Activated CD4-positive, CD25-positive, alpha-beta regulatory T cell (primary cell): ENCODE measurements at regions not wholly inside any gene's neighbourhood (a gene's known extent, or its start where the extent isn't known, plus 50 kb on each side); places are given as distances from the start of the nearest gene placed in this dataset.
"Not testable (repeated sequence)": the region's sequence is repeated elsewhere in the genome, so short reads cannot be mapped to it uniquely, and the experiment has no call there.

Experiments
- DNase-seq, 4 experiments: peaks; one replicate each; lab custom pipeline; 2025; lab: John Stamatoyannopoulos, UW

GRCh38 chr2:219727771-219728429 is 100.5 kb downstream of the SLC4A3 start:
- no peak for DNase-seq

GRCh38 chr2:219728991-219729487 is 101.6 kb downstream of the SLC4A3 start:
- no peak for DNase-seq

GRCh38 chr2:219731173-219731572 is 103.7 kb downstream of the SLC4A3 start:
- no peak for DNase-seq

GRCh38 chr2:219733106-219733505 is 105.7 kb downstream of the SLC4A3 start:
- DNase-seq, result no peak

- no peak for DNase-seq
These were observed 106.3 kb downstream of the SLC4A3 start for GRCh38 chr2:219733746-219734145.

GRCh38 chr2:219736209-219736608 is 108.8 kb downstream of the SLC4A3 start:
- DNase-seq, result no peak

GRCh38 chr2:219737270-219737691 is 109.9 kb downstream of the SLC4A3 start:
- no peak for DNase-seq

- DNase-seq, result no peak
These were observed 111.6 kb downstream of the SLC4A3 start for GRCh38 chr2:219739066-219739465.

GRCh38 chr2:219739866-219740440 is 112.5 kb downstream of the SLC4A3 start:
- no peak for DNase-seq

- no peak for DNase-seq
These were observed 116.1 kb downstream of the SLC4A3 start for GRCh38 chr2:219743548-219743947.

GRCh38 chr2:219744066-219744465 is 116.6 kb downstream of the SLC4A3 start:
- no peak for DNase-seq

- DNase-seq, result no peak
These were observed 117.2 kb downstream of the SLC4A3 start for GRCh38 chr2:219744600-219744999.

GRCh38 chr2:219747637-219748036 is 120.2 kb downstream of the SLC4A3 start:
- DNase-seq, result no peak

- no peak for DNase-seq
These were observed 121.5 kb downstream of the SLC4A3 start for GRCh38 chr2:219748671-219749570.

GRCh38 chr2:219751121-219751520 is 123.7 kb downstream of the SLC4A3 start:
- DNase-seq, result not testable (repeated sequence)

- no peak for DNase-seq
These were observed 125.3 kb downstream of the SLC4A3 start for GRCh38 chr2:219752726-219753125.

GRCh38 chr2:219758907-219759680 is 131.7 kb downstream of the SLC4A3 start:
- no peak for DNase-seq

- DNase-seq, result no peak
These were observed 132.4 kb downstream of the SLC4A3 start for GRCh38 chr2:219759801-219760200.

- DNase-seq, result no peak
These were observed 137.9 kb downstream of the SLC4A3 start for GRCh38 chr2:219765231-219765911.

- DNase-seq, result no peak
These were observed 139.2 kb downstream of the SLC4A3 start for GRCh38 chr2:219766658-219767057.
